NB4 (cell line): ENCODE measurements at regions not wholly inside any gene's neighbourhood (a gene's known extent, or its start where the extent isn't known, plus 50 kb on each side); places are given as distances from the start of the nearest gene placed in this dataset.

ENCODE experiments used
- MYC ChIP-seq: IDR thresholded peaks from 2 replicates; pipeline ENCODE4 v1.6.1; 2011; ENCODE audit warnings: low read depth, low read length
- POLR2A ChIP-seq: IDR thresholded peaks from 2 replicates; pipeline ENCODE4 v1.6.1; 2011; ENCODE audit warnings: mild to moderate bottlenecking; ENCODE audit not compliant: insufficient read length; ENCODE audit errors: extremely low read depth
- TF ChIP-seq, protein P1 (sequence below): IDR thresholded peaks from one replicate; pipeline ENCODE4 v1.5.1; 2012; ENCODE audit warnings: low read depth, low read length
- TF ChIP-seq, protein P2 (sequence below): IDR thresholded peaks from 2 replicates; pipeline ENCODE4 v1.6.1; 2011; ENCODE audit warnings: low read depth, low read length

DNA sequence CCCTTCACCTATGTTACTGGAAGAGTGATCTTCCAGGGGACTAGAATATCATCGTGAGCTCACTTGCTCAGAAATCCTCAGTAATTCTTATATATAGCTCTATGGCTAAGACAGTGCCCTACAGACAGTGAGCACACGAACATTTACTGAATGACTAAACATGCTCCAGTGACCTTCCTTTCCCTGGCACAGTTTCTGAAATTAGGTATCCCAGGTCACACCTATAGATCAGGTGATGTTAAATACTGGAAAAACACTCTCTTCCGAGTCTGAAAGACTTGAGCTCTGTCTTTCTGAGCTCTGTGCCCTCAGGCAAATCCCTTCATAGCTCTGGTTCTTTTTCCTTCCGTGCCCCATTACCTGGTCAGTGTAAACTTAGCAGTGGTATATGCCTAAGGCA is 239.4 kb upstream of the LRIG1 start:
- TF ChIP-seq, protein P1, sequence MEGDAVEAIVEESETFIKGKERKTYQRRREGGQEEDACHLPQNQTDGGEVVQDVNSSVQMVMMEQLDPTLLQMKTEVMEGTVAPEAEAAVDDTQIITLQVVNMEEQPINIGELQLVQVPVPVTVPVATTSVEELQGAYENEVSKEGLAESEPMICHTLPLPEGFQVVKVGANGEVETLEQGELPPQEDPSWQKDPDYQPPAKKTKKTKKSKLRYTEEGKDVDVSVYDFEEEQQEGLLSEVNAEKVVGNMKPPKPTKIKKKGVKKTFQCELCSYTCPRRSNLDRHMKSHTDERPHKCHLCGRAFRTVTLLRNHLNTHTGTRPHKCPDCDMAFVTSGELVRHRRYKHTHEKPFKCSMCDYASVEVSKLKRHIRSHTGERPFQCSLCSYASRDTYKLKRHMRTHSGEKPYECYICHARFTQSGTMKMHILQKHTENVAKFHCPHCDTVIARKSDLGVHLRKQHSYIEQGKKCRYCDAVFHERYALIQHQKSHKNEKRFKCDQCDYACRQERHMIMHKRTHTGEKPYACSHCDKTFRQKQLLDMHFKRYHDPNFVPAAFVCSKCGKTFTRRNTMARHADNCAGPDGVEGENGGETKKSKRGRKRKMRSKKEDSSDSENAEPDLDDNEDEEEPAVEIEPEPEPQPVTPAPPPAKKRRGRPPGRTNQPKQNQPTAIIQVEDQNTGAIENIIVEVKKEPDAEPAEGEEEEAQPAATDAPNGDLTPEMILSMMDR: no peak
- TF ChIP-seq POLR2A (no peak), MYC (no peak)
- TF ChIP-seq, protein P2, sequence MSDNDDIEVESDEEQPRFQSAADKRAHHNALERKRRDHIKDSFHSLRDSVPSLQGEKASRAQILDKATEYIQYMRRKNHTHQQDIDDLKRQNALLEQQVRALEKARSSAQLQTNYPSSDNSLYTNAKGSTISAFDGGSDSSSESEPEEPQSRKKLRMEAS: no peak
